GM19239 (cell line): ENCODE measurements at regions not wholly inside any gene's neighbourhood (a gene's known extent, or its start where the extent isn't known, plus 50 kb on each side); places are given as distances from the start of the nearest gene placed in this dataset.
"Not testable (repeated sequence)": the region's sequence is repeated elsewhere in the genome, so short reads cannot be mapped to it uniquely, and the experiment has no call there.

Experiments used
- DNase-seq: peaks from one replicate; pipeline ENCODE4 v3.0.0; 2011; ENCODE audit warnings: low spot score; ENCODE audit not compliant: insufficient read length
- FAIRE-seq: peaks from 2 replicates; lab custom pipeline; 2011; peaks lifted over from hg19 to GRCh38; lab: Jason Lieb, UNC

GRCh38 chr1:188700116-188700515 lies 1777.5 kb downstream of the BRINP3 start:
- no peak for DNase-seq
- FAIRE-seq = no peak

DNA sequence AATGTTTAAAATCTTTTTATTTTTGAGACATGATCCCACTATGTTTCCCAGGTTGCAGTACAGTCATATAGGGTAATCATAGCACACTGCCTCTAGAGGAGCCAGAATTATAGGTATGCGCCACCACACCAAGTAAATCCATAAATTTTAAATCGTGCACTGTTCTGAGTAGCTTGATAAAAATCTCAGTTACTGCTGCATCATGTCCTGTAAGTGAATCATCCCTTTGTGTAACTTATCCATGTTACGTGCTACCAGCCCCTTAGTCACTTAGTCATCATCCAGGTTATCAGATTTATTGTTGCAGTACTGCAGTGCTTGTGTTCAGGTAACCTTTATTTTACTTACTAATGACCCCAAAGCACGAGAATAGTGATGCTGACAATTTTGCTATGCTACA lies 1770.9 kb downstream of the BRINP3 start:
- FAIRE-seq = no peak

GRCh38 chr1:188708795-188709535 lies 1768.7 kb downstream of the BRINP3 start:
- no peak for DNase-seq
- no peak for FAIRE-seq

More for the DNA sequence above, 1770.9 kb downstream of the BRINP3 start:
- no peak for DNase-seq

DNA sequence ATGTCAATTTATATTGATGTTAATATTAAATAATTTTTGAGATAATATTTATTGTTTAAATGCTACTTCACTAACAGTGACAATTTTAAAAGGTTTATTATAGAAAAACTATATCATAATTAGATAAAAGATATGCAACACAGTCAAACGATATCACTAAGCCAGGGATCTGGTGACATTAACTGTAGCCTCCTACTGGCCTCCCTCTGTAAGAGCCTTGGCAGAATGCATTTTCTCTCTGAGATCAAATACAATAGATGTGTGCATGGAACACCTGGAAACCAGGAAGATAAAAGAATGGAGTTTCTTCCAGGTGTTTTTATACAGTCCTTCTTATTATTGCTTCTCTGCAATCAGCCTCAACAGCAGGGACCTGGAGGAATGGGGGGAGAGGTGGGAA lies 1762.1 kb downstream of the BRINP3 start:
- FAIRE-seq (no peak), DNase-seq (no peak)

DNA sequence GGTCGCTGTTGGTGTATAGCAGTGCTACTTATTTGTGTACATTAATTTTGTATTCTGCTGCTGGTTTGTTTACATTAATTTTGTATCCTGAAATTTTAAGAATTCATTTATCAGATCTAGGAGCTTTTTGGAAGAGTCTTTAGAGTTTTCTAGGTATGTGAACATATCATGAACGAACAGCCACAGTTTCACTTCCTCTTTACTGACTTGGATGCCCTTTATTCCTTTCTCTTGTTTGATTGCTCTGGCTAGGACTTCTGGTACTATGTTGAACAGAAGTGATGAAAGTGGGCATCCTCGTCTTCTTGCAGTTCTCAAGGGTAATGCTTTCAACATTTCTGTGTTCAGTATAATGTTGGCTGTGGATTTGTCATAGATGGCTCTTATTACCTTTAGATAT lies 1757.9 kb downstream of the BRINP3 start:
- DNase-seq = no peak
- FAIRE-seq = no peak

DNA sequence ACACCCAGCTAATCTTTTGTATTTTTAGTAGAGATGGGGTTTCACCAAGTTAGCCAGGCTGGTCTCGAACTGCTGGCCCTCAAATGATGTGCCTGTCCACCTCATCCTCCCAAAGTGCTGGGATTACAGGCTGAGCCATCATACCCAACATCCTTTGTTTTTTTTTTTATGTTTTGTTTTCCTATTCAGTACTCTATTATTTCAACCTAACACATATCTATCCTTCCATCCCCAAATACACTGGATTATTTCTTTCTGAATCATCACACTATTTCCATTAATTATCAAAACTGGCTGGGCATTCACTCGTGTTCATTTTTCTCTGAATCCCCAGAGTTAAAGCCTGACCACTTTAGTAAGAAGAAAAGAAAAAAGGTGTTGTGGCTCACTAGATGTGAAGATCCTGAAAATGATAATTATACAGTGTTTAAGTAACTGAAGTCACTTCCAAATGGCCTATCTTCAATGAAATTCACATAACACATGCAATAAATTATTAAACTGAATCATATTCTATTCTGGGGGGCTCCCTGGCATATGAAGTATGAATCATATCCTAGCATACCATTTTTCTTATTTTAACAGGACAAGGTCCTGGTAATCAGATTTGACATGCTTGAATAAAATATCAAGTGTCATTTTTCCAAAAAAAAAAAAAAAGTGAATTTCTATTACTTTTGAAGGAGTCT lies 1754.2 kb downstream of the BRINP3 start:
- no peak for DNase-seq
- FAIRE-seq = no peak

DNA sequence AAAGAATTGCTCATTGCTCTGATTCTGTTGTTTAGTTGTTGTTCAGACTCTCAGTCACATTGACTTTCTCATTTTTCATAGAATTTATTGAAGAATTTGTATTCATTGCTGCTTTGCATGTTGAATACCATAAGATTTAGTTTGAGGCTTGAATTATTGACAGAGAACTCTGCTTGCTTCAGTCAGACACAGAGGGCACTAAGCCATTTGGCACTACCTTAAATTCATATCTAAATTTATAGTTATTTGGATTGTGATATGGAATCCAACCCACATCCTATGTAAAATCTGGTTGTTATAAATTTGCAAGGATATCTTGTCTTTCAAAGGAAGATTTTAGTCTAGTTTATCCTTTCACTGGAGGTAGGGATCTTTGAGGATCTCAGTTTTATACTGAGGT lies 1748.6 kb downstream of the BRINP3 start:
- DNase-seq = no peak
- no peak for FAIRE-seq

DNA sequence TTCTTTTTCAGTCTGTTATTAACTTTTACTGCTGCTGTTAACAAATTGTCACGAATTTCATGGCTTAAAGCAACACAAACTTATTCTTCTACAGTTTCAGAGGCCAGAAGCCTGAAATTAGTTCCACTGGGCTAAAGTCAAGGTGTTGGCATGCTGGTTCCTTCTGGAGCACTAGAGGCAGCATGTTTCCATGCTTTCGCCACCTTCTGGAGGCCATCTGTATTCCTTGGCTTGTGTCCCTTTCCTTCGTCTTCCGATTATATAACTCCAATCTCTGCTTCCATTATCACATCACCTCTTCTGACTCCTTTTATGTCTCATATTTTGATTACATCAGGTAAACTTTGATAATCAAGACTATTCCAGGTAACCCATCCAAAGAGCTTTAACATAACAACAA lies 1742.1 kb downstream of the BRINP3 start:
- DNase-seq = no peak
- FAIRE-seq = no peak

DNA sequence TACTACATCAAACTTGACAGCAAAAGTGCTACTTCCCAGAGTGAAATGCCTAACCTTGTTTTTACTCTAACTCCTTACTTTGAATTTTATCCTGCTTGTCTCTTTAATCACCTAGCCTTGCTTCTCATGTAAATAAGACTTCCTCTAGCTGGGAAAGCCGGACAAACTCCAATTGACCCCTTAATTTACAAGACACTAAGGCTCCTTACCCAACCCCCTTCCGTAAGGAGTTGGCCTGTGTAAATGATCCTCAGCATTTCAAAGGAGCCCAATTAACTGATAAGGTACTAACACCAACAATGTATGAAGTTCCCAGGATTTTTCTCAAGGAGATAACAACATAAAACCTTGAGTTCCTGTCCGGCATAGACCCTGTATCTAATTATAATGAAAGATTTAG lies 1728.4 kb downstream of the BRINP3 start:
- not testable (repeated sequence) for DNase-seq, FAIRE-seq

- DNase-seq, FAIRE-seq: not testable (repeated sequence)
Measured at GRCh38 chr1:188752027-188752426, 1725.6 kb downstream of the BRINP3 start.

GRCh38 chr1:188757747-188758146 lies 1719.9 kb downstream of the BRINP3 start:
- FAIRE-seq, DNase-seq: not testable (repeated sequence)

- DNase-seq = no peak
- no peak for FAIRE-seq
Measured at GRCh38 chr1:188761226-188761625, 1716.4 kb downstream of the BRINP3 start.

DNA sequence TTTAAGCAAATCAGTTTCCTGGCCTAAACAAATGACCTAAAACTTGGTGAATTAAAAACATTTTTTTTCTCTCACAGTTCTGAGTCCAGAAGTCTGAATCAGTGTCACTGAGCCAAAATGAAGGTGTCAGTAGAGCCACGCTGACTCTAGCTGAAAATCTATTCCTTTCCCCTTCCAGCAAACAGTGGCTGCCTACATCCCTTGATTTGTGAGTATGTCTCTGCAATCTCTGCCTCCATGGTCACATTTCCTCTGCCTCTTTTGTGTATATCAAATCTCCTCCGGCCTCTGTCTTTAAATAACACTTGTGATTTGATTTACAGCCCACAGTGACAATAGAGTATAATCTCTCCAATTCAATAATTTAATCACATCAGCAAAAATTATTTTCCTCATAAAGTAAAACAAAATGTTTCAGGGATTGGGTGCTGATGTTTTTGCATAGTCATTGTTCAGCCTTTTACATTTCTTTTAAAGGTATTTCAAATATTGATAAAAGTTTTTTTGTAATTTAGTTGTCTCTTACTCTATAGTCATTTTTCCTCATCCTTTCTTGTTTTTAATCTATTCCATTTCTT lies 1715.4 kb downstream of the BRINP3 start:
- no peak for FAIRE-seq
- DNase-seq = no peak

DNA sequence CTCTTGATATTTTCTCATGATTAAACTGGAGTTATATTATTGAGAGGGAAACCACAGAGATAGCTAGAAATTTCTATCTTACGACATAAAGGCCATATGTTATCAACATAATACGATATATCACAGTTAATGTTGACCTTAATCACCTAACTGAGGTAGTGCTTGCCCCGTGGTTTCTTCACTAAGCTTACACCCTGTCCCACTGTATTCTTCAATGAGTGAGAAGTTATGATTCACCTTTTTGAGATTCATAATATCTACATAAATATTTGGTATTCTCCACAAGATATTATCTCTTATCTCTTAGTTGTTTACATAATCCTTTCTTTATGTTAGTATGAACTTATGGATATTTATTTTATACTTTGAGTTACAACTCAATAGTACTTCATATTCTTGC lies 1714.1 kb downstream of the BRINP3 start:
- FAIRE-seq = no peak
- DNase-seq = no peak

GRCh38 chr1:188769181-188769580 lies 1708.5 kb downstream of the BRINP3 start:
- FAIRE-seq (no peak), DNase-seq (no peak)

DNA sequence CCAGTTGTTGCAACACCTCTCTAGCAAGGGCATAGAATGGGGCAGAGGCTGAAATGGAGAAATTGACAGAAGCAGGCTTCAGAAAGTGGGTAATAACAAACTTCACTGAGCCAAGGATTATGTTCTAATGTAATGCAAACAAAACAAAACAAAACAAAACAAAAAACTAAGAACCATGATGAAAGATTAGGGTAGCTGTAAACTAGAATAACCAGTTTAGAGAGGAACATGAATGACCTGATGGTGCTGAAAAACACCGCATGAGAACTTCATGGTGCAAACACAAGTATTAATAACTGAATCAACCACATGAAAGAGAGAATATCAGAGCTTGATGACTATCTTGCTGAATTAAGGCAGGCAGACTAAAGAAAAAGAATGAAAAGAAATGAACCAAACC lies 1707.7 kb downstream of the BRINP3 start:
- no peak for DNase-seq
- FAIRE-seq = no peak

DNA sequence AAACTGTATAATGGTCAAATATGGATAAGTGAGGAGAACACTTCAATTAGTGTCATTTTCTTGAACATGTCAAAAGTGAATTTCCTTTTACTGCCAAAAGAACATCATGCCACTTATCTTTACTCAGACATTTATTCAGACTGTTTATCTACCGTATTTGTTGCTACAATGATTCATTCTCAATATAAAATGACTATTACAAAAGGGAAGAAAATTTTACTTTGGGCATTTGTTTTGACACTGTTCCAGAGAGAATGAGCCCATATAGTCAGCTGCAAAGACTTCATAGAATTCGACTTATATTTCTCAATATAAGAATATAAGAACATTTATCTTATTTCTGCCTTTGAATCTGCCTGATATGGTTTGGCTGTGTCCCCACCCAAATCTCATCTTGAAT lies 1699.1 kb downstream of the BRINP3 start:
- FAIRE-seq (no peak), DNase-seq (no peak)

- FAIRE-seq (no peak), DNase-seq (no peak)
Measured at GRCh38 chr1:188782220-188782841, 1695.3 kb downstream of the BRINP3 start.

- FAIRE-seq = no peak
- no peak for DNase-seq
Measured at GRCh38 chr1:188794969-188795368, 1682.7 kb downstream of the BRINP3 start.

- not testable (repeated sequence) for DNase-seq, FAIRE-seq
Measured at GRCh38 chr1:188812153-188812552, 1665.5 kb downstream of the BRINP3 start.
